Heart right ventricle (tissue), 16 donors: ENCODE measurements at regions not wholly inside any gene's neighbourhood (a gene's known extent, or its start where the extent isn't known, plus 50 kb on each side); places are given as distances from the start of the nearest gene placed in this dataset.

Source experiments
- ATAC-seq, 8 donors: fragments of 200-7000 bp; cut with Tn5 transposase; one replicate each; pipeline ENCODE4 v1.9.1; 2020; ENCODE audit warnings: mild to moderate bottlenecking in 8 of 8, moderate library complexity in 8 of 8, moderate number of reproducible peaks in 1 of 8
- DNase-seq, 2 donors: peaks; one replicate each; pipeline ENCODE4 v3.0.0-alpha.2; 2020
- H3K27ac ChIP-seq, 10 donors: fragments of 200-600 bp; sonication (generic) in 2 of 10; one replicate each; pipeline versions ENCODE4 v1.5.0 to v1.8.0; 2020 to 2022; ENCODE audit warnings: mild to moderate bottlenecking in 3 of 10
- H3K27me3 ChIP-seq, 7 donors: fragments of 200-600 bp; one replicate each; pipeline ENCODE4 v1.8.0; 2021 to 2022; ENCODE audit warnings: mild to moderate bottlenecking in 2 of 7
- H3K36me3 ChIP-seq, 9 donors: fragments of 200-600 bp; sonication (generic) in 1 of 9; one replicate each; pipeline versions ENCODE4 v1.5.0 to v1.8.0; 2020 to 2022; ENCODE audit warnings: mild to moderate bottlenecking in 2 of 9
- H3K4me1 ChIP-seq, 9 donors: fragments of 200-600 bp; sonication (generic) in 1 of 9; one replicate each; pipeline versions ENCODE4 v1.5.0 to v1.8.0; 2020 to 2022; ENCODE audit warnings: mild to moderate bottlenecking in 4 of 9
- H3K4me3 ChIP-seq, 10 donors: fragments of 200-600 bp; sonication (generic) in 2 of 10; one replicate each; pipeline versions ENCODE4 v1.5.0 to v1.8.0; 2020 to 2022; ENCODE audit warnings: mild to moderate bottlenecking in 7 of 10, moderate library complexity in 2 of 10
- H3K9me3 ChIP-seq, 11 donors: fragments of 200-600 bp in 10 of 11; sonication (generic) in 2 of 11; one replicate each; pipeline versions ENCODE4 v1.5.0 to v1.8.0; 2013 to 2022; ENCODE audit warnings: mild to moderate bottlenecking in 2 of 11, control low read depth in 1 of 11, moderate library complexity in 1 of 11
- CTCF ChIP-seq, 9 donors: fragments of 200-600 bp; sonication (generic) in 2 of 9; IDR thresholded peaks; one replicate each; pipeline versions ENCODE4 v1.5.0 to v1.8.0; 2021 to 2022; ENCODE audit warnings: antibody characterized with exemption in 9 of 9, mild to moderate bottlenecking in 5 of 9, moderate library complexity in 1 of 9
- WGBS, 2 donors: extraction: QIAGEN DNeasy Blood & Tissue Kit; methylation state at CpG; one replicate each; pipeline ENCODE4 v1.1.7; 2013; ENCODE audit warnings: inconsistent platforms in 1 of 2; 5-methylcytosine and 5-hydroxymethylcytosine counted together
- intact Hi-C, 10 donors: fragments of 100-400 bp; cut with DNase I; formaldehyde crosslinking; loops; one replicate each; pipeline versions ENCODE4 v1.11.1 to v1.14.2; 2022
- donor health status: Arrhythmogenic right ventricular cardiomyopathy.
- donor health status: ischemic (EF 13 %, LVEDD 7.1; RV severe dilation, severe dysfunction).
- donor health status: healthy with polysubstance abuse.
- donor health status: DM: no; HTN: yes; CAD: no.
- donor health status: DM: no; HTN: no; CAD: no.
- donor health status: ischemic (EF 25% LVEDD 6.9; RV normal size, moderate dysfunction).
- donor health status: ischemic (EF 25% LVEDD 5.7; RV mildly dilated, moderate dysfunction).
- donor health status: healthy.
- donor health status: DM: yes; HTN: yes; CAD: no.
- donor health status: Ischemic cardiomyopathy.
- donor health status: ischemic (EF 35%, LVEDD 5.7; RV mildly dilated, moderate dysfunction).
- donor health status: nonischemic (EF 11% LVEDD 7.7; RV severe dilation, severe dysfunction).
- donor health status: DM: yes; HTN: yes; CAD: no.
- donor health status: PGD.
- donor health status: ischemic (EF 29% LVEDD 5.4; RV normal size, mild dysfunction).
- donor health status: nonischemic (EF 23%, LVEDD 6.1; RV moderate dilation, normal function).

DNA sequence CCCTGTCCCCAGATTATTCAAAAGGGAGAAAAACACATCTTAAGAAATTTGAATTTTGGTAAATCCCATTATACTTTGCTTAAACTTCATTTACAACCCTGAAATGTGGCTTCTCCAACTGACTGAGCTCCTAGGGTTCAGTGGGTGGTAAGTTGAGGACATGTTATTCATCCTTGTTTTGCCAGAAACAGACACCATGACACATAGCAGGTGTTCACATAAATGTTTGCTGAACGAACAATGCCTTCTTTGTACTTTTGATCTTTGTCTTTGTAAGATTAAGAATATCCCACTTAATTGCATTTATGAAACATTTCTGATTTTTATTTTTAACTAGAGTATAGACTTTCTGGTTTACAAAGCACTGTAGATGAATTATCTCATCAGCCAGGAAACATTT lies 209.7 kb downstream of the GPAM start:
- ATAC-seq (no peak), DNase-seq (no peak)
- 62 to 68% methylated on average over 1 of the region's 1 CpG for WGBS, 2 donors
- no peak for TF ChIP-seq CTCF (IDR thresholded peaks at IDR 0.05)
- Histone ChIP-seq H3K4me1 (no peaks in the 10 kb centered on the region), H3K27ac (no peak overlapping the region), H3K4me3 (no peak overlapping the region), H3K27me3 (peaks cover 0 to 4% (median 0%) of the 10 kb centered on the region in 7 donors), H3K36me3 (no peaks in the 10 kb centered on the region), H3K9me3 (no peaks in the 10 kb centered on the region)
- intact Hi-C loops: no loop called here

DNA sequence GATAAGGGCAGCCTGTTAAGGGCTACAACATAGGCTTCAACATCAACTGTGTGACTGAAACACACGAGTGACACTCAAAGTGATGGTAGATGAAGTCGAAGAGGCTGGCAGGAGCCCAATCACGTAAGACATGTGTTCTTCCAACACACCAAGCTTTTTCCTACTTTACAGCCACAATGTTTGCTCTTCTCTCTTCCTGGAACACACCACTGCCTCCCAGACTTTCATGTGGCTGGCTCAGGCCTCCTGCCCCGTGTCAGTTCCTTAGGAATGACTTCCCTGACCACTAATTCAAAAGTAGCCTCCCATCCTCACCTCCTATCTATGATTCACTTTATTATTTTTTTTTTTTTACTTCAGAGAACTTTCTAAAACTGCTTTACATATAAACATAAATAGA lies 209.2 kb downstream of the GPAM start:
- H3K4me3 ChIP-seq: no peak overlapping the region
- intact Hi-C loops: no loop called here
- TF ChIP-seq CTCF (IDR thresholded peaks at IDR 0.05): no peak
- no peak for ATAC-seq
- no peak for DNase-seq
- H3K4me1 ChIP-seq: no peaks in the 10 kb centered on the region
- peaks cover 0 to 4% (median 0%) of the 10 kb centered on the region in 7 donors for H3K27me3 ChIP-seq
- H3K9me3 ChIP-seq: no peaks in the 10 kb centered on the region
- no peak overlapping the region for H3K27ac ChIP-seq
- H3K36me3 ChIP-seq: no peaks in the 10 kb centered on the region
- 50 to 66% methylated on average over 4 of the region's 4 CpGs for WGBS, 2 donors

DNA sequence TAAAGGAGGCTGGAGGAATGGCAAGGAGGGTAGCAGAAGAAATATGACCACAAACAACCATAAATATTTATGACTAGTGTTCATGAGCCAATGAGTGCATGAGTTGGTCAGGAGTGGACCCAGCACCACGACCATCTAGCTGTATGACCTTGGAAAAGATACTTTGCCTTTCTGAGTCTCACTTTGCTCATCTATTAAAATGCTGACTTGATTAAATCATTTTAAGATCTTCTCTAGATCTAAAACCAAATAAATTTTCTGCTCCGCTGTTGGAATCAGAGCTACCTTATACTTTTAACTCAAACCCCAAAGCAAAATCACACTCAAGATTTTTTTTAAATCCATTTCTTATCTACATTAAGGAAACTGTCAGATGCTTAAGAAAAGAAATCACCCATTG lies 207.0 kb downstream of the GPAM start:
- Histone ChIP-seq H3K4me3 (no peak overlapping the region), H3K36me3 (no peaks in the 10 kb centered on the region), H3K27ac (no peak overlapping the region), H3K27me3 (peaks cover 0 to 4% (median 0%) of the 10 kb centered on the region in 7 donors), H3K4me1 (no peaks in the 10 kb centered on the region), H3K9me3 (no peaks in the 10 kb centered on the region)
- DNase-seq (no peak), ATAC-seq (no peak)
- intact Hi-C loops: no loop called here
- no peak for TF ChIP-seq CTCF (IDR thresholded peaks at IDR 0.05)
- WGBS, 2 donors: 65 to 66% methylated on average over 2 of the region's 2 CpGs

- intact Hi-C loops: no loop called here
- WGBS, 2 donors: 44 to 49% methylated on average over 6 of the region's 6 CpGs
- Histone ChIP-seq H3K4me1 (no peaks in the 10 kb centered on the region), H3K27me3 (peaks cover 0 to 5% (median 0%) of the 10 kb centered on the region in 7 donors), H3K36me3 (no peaks in the 10 kb centered on the region), H3K4me3 (no peak overlapping the region), H3K27ac (no peak overlapping the region), H3K9me3 (no peaks in the 10 kb centered on the region)
- no peak for ATAC-seq
- DNase-seq: no peak
- TF ChIP-seq CTCF (IDR thresholded peaks at IDR 0.05): no peak
Observed at GRCh38 chr10:111984057-111984456, 199.5 kb downstream of the GPAM start.

DNA sequence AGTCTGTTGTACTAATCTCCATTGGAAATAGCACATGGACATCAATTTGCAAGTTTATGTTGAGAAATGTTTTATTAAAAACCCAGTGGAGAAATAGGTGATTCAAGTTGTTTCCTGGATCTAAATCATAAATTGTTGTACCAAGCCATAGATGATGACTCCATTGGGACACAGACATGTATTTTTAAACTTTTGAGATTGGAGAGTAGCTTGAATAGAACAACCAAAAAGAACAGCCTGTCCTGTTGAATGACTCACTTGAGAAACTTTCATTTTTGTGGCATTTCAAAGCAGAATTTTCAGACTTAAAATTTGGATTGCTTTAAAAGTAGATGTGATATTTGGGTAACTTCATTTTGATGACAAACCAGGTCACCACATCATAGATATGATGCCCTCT lies 197.5 kb downstream of the GPAM start:
- TF ChIP-seq CTCF (IDR thresholded peaks at IDR 0.05): no peak
- ATAC-seq (peak in 2 of 8 donors; percentile 63 to 70), DNase-seq (no peak)
- H3K4me1 ChIP-seq: no peaks in the 10 kb centered on the region
- peak overlapping the region in 2 of 10 donors; percentile 27 to 30 for H3K27ac ChIP-seq
- no peaks in the 10 kb centered on the region for H3K9me3 ChIP-seq
- intact Hi-C loops: no loop called here
- peaks cover 0 to 18% (median 4%) of the 10 kb centered on the region in 7 donors for H3K27me3 ChIP-seq
- no peak overlapping the region for H3K4me3 ChIP-seq
- H3K36me3 ChIP-seq: no peaks in the 10 kb centered on the region
